ENCODE measurements at regions not wholly inside any gene's neighbourhood (a gene's known extent, or its start where the extent isn't known, plus 50 kb on each side); places are given as distances from the start of the nearest gene placed in this dataset.

DNA sequence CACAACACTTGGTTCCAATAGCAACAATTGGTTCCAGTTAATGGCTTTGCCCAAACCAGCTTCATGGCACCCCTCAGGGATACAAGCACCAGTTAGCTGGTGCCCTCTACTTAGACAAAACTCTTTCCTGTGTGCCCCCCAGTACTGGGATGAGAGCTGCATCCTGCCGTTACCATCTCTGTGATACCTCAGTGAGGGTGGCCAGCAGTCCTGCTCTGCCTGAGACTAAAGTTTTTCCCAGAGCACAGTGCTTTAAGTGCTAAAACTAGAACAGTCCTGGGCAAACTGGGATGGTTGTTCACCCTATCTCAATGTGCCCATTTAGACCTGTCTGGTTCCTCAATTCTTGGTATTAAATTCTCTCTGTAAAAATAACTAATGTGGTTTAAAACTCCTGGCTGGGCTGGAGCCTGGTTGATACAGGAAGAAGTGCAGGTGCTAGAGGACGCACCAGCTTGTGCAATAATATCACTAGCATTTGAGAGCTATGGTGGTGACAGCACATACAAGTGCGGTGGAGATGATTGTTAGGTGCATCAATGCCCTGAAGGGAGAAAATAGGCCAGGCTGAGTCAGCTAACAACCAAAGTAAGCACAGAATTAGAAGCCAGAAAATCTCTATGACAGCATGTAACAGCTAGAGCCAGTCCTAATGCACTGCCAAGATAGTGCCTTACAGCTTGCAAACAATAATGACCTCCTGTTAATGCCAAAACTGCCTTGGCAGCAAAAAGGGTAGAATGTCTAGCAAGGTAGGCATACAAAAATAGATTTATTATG is 179.8 kb upstream of the GALNT2 start:
- TF ChIP-seq, protein P1, sequence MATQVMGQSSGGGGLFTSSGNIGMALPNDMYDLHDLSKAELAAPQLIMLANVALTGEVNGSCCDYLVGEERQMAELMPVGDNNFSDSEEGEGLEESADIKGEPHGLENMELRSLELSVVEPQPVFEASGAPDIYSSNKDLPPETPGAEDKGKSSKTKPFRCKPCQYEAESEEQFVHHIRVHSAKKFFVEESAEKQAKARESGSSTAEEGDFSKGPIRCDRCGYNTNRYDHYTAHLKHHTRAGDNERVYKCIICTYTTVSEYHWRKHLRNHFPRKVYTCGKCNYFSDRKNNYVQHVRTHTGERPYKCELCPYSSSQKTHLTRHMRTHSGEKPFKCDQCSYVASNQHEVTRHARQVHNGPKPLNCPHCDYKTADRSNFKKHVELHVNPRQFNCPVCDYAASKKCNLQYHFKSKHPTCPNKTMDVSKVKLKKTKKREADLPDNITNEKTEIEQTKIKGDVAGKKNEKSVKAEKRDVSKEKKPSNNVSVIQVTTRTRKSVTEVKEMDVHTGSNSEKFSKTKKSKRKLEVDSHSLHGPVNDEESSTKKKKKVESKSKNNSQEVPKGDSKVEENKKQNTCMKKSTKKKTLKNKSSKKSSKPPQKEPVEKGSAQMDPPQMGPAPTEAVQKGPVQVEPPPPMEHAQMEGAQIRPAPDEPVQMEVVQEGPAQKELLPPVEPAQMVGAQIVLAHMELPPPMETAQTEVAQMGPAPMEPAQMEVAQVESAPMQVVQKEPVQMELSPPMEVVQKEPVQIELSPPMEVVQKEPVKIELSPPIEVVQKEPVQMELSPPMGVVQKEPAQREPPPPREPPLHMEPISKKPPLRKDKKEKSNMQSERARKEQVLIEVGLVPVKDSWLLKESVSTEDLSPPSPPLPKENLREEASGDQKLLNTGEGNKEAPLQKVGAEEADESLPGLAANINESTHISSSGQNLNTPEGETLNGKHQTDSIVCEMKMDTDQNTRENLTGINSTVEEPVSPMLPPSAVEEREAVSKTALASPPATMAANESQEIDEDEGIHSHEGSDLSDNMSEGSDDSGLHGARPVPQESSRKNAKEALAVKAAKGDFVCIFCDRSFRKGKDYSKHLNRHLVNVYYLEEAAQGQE (IDR thresholded peaks at IDR 0.05; ENCODE audit: low read depth) = no peak
- TF ChIP-seq RAD21 (IDR thresholded peaks at IDR 0.05; ENCODE audit: low read depth) = no peak
- no peak for TF ChIP-seq CEBPB (IDR thresholded peaks at IDR 0.05)
- TF ChIP-seq, protein P2, sequence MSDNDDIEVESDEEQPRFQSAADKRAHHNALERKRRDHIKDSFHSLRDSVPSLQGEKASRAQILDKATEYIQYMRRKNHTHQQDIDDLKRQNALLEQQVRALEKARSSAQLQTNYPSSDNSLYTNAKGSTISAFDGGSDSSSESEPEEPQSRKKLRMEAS (IDR thresholded peaks at IDR 0.05) = no peak
- no peak for TF ChIP-seq NFIC (IDR thresholded peaks at IDR 0.05)
- TF ChIP-seq YY1 (IDR thresholded peaks at IDR 0.05; ENCODE audit: low read depth) = no peak
- no peak for TF ChIP-seq EP300 (IDR thresholded peaks at IDR 0.05; ENCODE audit: borderline replicate concordance)
- no peak for TF ChIP-seq EGR1 (IDR thresholded peaks at IDR 0.05)
- TF ChIP-seq TCF12 (IDR thresholded peaks at IDR 0.05; ENCODE audit: low read depth) = no peak
- TF ChIP-seq FOXM1 (IDR thresholded peaks at IDR 0.05; ENCODE audit: borderline replicate concordance, low read depth) = no peak
